Liver (tissue), 3 donors: ENCODE measurements at regions not wholly inside any gene's neighbourhood (a gene's known extent, or its start where the extent isn't known, plus 50 kb on each side); places are given as distances from the start of the nearest gene placed in this dataset.

Source experiments
- CTCF ChIP-seq: fragments of 150-350 bp; IDR thresholded peaks from 2 replicates; pipeline ENCODE4 v1.5.1; 2017; ENCODE audit warnings: improper control_type of control experiment, low read depth, low read length; ENCODE audit not compliant: missing input control
- REST ChIP-seq: IDR thresholded peaks from 2 replicates; pipeline ENCODE4 v1.6.1; 2016; ENCODE audit warnings: antibody characterized with exemption, mild to moderate bottlenecking
- SP1 ChIP-seq: IDR thresholded peaks from 2 replicates; pipeline ENCODE4 v1.6.1; 2018; ENCODE audit warnings: antibody characterized with exemption, mild to moderate bottlenecking
- YY1 ChIP-seq: IDR thresholded peaks from 2 replicates; pipeline ENCODE4 v1.6.1; 2016; ENCODE audit warnings: antibody characterized with exemption, mild to moderate bottlenecking
- donor health status: healthy.
- donor health status: healthy.

GRCh38 chr2:66270247-66270646 is 164.7 kb upstream of the MEIS1 start:
- TF ChIP-seq YY1 = no peak
- TF ChIP-seq SP1 = no peak
- TF ChIP-seq REST = no peak
- no peak for TF ChIP-seq CTCF
